Rectal smooth muscle tissue (tissue), 1 donor: ENCODE measurements at regions not wholly inside any gene's neighbourhood (a gene's known extent, or its start where the extent isn't known, plus 50 kb on each side); places are given as distances from the start of the nearest gene placed in this dataset.
"Not testable (repeated sequence)": the region's sequence is repeated elsewhere in the genome, so short reads cannot be mapped to it uniquely, and the experiment has no call there.

Experiments
- H3K27ac ChIP-seq: one replicate; pipeline ENCODE4 v1.7.0; 2013; ENCODE audit warnings: low read depth, low read length, inconsistent platforms
- H3K27me3 ChIP-seq: one replicate; pipeline ENCODE4 v1.7.0; 2013; ENCODE audit warnings: low read length; ENCODE audit not compliant: control insufficient read depth, insufficient read depth
- H3K36me3 ChIP-seq: one replicate; pipeline ENCODE4 v1.7.0; 2013; ENCODE audit warnings: low read length; ENCODE audit not compliant: control insufficient read depth, insufficient read depth
- H3K4me1 ChIP-seq: one replicate; pipeline ENCODE4 v1.7.0; 2013; ENCODE audit warnings: low read length; ENCODE audit not compliant: control insufficient read depth, insufficient read depth
- H3K4me3 ChIP-seq: one replicate; pipeline ENCODE4 v1.7.0; 2013; ENCODE audit warnings: low read length
- H3K9ac ChIP-seq: one replicate; pipeline ENCODE4 v1.7.0; 2013; ENCODE audit warnings: low read length

GRCh38 chr13:60214213-60215055 is 50.7 kb upstream of the DIAPH3 start:
- H3K27ac ChIP-seq, result no peak overlapping the region
- no peaks in the 10 kb centered on the region for H3K4me1 ChIP-seq
- no peak overlapping the region for H3K9ac ChIP-seq
- H3K27me3 ChIP-seq, result no peaks in the 10 kb centered on the region
- H3K4me3 ChIP-seq, result no peak overlapping the region
- H3K36me3 ChIP-seq, result no peaks in the 10 kb centered on the region

GRCh38 chr13:60220072-60220471 is 56.3 kb upstream of the DIAPH3 start:
- no peaks in the 10 kb centered on the region for H3K27me3 ChIP-seq
- no peak overlapping the region for H3K4me3 ChIP-seq
- H3K9ac ChIP-seq, result no peak overlapping the region
- no peak overlapping the region for H3K27ac ChIP-seq
- H3K36me3 ChIP-seq, result no peaks in the 10 kb centered on the region
- no peaks in the 10 kb centered on the region for H3K4me1 ChIP-seq

GRCh38 chr13:60221581-60221980 is 57.9 kb upstream of the DIAPH3 start:
- H3K27me3 ChIP-seq, result no peaks in the 10 kb centered on the region

GRCh38 chr13:60226507-60226906 is 62.8 kb upstream of the DIAPH3 start:
- H3K27ac ChIP-seq, result no peak overlapping the region
- no peak overlapping the region for H3K4me3 ChIP-seq
- no peak overlapping the region for H3K9ac ChIP-seq
- H3K27me3 ChIP-seq, result no peaks in the 10 kb centered on the region
- no peaks in the 10 kb centered on the region for H3K4me1 ChIP-seq
- no peaks in the 10 kb centered on the region for H3K36me3 ChIP-seq

More at GRCh38 chr13:60221581-60221980, 57.9 kb upstream of the DIAPH3 start:
- Histone ChIP-seq H3K27ac (no peak overlapping the region), H3K4me1 (no peaks in the 10 kb centered on the region), H3K36me3 (no peaks in the 10 kb centered on the region), H3K4me3 (no peak overlapping the region), H3K9ac (no peak overlapping the region)

GRCh38 chr13:60227158-60227557 is 63.4 kb upstream of the DIAPH3 start:
- H3K36me3 ChIP-seq, result no peaks in the 10 kb centered on the region
- no peak overlapping the region for H3K9ac ChIP-seq
- no peak overlapping the region for H3K4me3 ChIP-seq
- H3K27ac ChIP-seq, result no peak overlapping the region
- no peaks in the 10 kb centered on the region for H3K27me3 ChIP-seq
- H3K4me1 ChIP-seq, result no peaks in the 10 kb centered on the region

- Histone ChIP-seq H3K27ac (no peak overlapping the region), H3K36me3 (no peaks in the 10 kb centered on the region), H3K9ac (no peak overlapping the region), H3K4me1 (no peaks in the 10 kb centered on the region), H3K4me3 (no peak overlapping the region), H3K27me3 (no peaks in the 10 kb centered on the region)
Observed at GRCh38 chr13:60229708-60230272, 66.1 kb upstream of the DIAPH3 start.

- no peak overlapping the region for H3K9ac ChIP-seq
- no peak overlapping the region for H3K4me3 ChIP-seq
- no peaks in the 10 kb centered on the region for H3K4me1 ChIP-seq
- no peaks in the 10 kb centered on the region for H3K27me3 ChIP-seq
- H3K36me3 ChIP-seq, result no peaks in the 10 kb centered on the region
- no peak overlapping the region for H3K27ac ChIP-seq
Observed at GRCh38 chr13:60230593-60230992, 66.9 kb upstream of the DIAPH3 start.

- Histone ChIP-seq H3K27ac (no peak overlapping the region), H3K9ac (no peak overlapping the region), H3K27me3 (no peaks in the 10 kb centered on the region), H3K36me3 (no peaks in the 10 kb centered on the region), H3K4me3 (no peak overlapping the region), H3K4me1 (no peaks in the 10 kb centered on the region)
Observed at GRCh38 chr13:60242043-60242595, 78.4 kb upstream of the DIAPH3 start.

GRCh38 chr13:60244381-60244780 is 80.7 kb upstream of the DIAPH3 start:
- no peak overlapping the region for H3K9ac ChIP-seq
- H3K36me3 ChIP-seq, result no peaks in the 10 kb centered on the region
- H3K4me3 ChIP-seq, result no peak overlapping the region
- H3K27ac ChIP-seq, result no peak overlapping the region
- H3K27me3 ChIP-seq, result no peaks in the 10 kb centered on the region
- no peaks in the 10 kb centered on the region for H3K4me1 ChIP-seq

- H3K27me3 ChIP-seq, H3K36me3 ChIP-seq, H3K9ac ChIP-seq, H3K4me1 ChIP-seq, H3K27ac ChIP-seq, H3K4me3 ChIP-seq: not testable (repeated sequence)
Observed at GRCh38 chr13:60251419-60251818, 87.7 kb upstream of the DIAPH3 start.

GRCh38 chr13:60258349-60258748 is 94.6 kb upstream of the DIAPH3 start:
- H3K4me3 ChIP-seq, result no peak overlapping the region
- H3K4me1 ChIP-seq, result no peaks in the 10 kb centered on the region
- no peak overlapping the region for H3K27ac ChIP-seq
- H3K27me3 ChIP-seq, result no peaks in the 10 kb centered on the region
- H3K36me3 ChIP-seq, result no peaks in the 10 kb centered on the region
- H3K9ac ChIP-seq, result no peak overlapping the region

GRCh38 chr13:60260440-60260839 is 96.7 kb upstream of the DIAPH3 start:
- no peak overlapping the region for H3K27ac ChIP-seq
- H3K36me3 ChIP-seq, result no peaks in the 10 kb centered on the region
- no peaks in the 10 kb centered on the region for H3K4me1 ChIP-seq
- no peaks in the 10 kb centered on the region for H3K27me3 ChIP-seq
- H3K4me3 ChIP-seq, result no peak overlapping the region
- no peak overlapping the region for H3K9ac ChIP-seq
